GM19455 (cell line): ENCODE measurements at regions not wholly inside any gene's neighbourhood (a gene's known extent, or its start where the extent isn't known, plus 50 kb on each side); places are given as distances from the start of the nearest gene placed in this dataset.

Source experiments
- ATAC-seq: cut with Tn5 transposase; IDR thresholded peaks from one replicate; pipeline ENCODE4 v1.9.1; 2021; ENCODE audit not compliant: unreplicated experiment

- ATAC-seq, result no peak
These were observed 160.5 kb upstream of the PRSS58 start for GRCh38 chr7:142418326-142418725.

GRCh38 chr7:142414915-142415314, 157.1 kb upstream of the PRSS58 start:
- ATAC-seq, result no peak

- ATAC-seq, result no peak
These were observed 156.3 kb upstream of the PRSS58 start for GRCh38 chr7:142414135-142414534.

GRCh38 chr7:142413280-142414000, 155.6 kb upstream of the PRSS58 start:
- peak; percentile 11 for ATAC-seq

GRCh38 chr7:142412551-142413193, 154.8 kb upstream of the PRSS58 start:
- ATAC-seq, result peak; percentile 83

GRCh38 chr7:142409471-142409870, 151.6 kb upstream of the PRSS58 start:
- no peak for ATAC-seq

- ATAC-seq, result no peak
These were observed 150.9 kb upstream of the PRSS58 start for GRCh38 chr7:142408794-142409193.

GRCh38 chr7:142407939-142408570, 150.2 kb upstream of the PRSS58 start:
- ATAC-seq, result no peak

GRCh38 chr7:142405122-142405765, 147.4 kb upstream of the PRSS58 start:
- no peak for ATAC-seq

GRCh38 chr7:142401951-142402350, 144.1 kb upstream of the PRSS58 start:
- ATAC-seq, result no peak

GRCh38 chr7:142400042-142400533, 142.2 kb upstream of the PRSS58 start:
- ATAC-seq, result no peak

- no peak for ATAC-seq
These were observed 133.5 kb upstream of the PRSS58 start for GRCh38 chr7:142391191-142391992.

GRCh38 chr7:142389544-142389943, 131.7 kb upstream of the PRSS58 start:
- no peak for ATAC-seq

GRCh38 chr7:142385491-142386340, 127.9 kb upstream of the PRSS58 start:
- ATAC-seq, result peak; percentile 74

GRCh38 chr7:142384493-142384922, 126.7 kb upstream of the PRSS58 start:
- no peak for ATAC-seq

GRCh38 chr7:142383841-142384492, 126.1 kb upstream of the PRSS58 start:
- no peak for ATAC-seq

- ATAC-seq, result no peak
These were observed 124.0 kb upstream of the PRSS58 start for GRCh38 chr7:142381727-142382390.

GRCh38 chr7:142380069-142380468, 122.2 kb upstream of the PRSS58 start:
- ATAC-seq, result no peak
